ENCODE measurements at regions not wholly inside any gene's neighbourhood (a gene's known extent, or its start where the extent isn't known, plus 50 kb on each side); places are given as distances from the start of the nearest gene placed in this dataset.

DNA sequence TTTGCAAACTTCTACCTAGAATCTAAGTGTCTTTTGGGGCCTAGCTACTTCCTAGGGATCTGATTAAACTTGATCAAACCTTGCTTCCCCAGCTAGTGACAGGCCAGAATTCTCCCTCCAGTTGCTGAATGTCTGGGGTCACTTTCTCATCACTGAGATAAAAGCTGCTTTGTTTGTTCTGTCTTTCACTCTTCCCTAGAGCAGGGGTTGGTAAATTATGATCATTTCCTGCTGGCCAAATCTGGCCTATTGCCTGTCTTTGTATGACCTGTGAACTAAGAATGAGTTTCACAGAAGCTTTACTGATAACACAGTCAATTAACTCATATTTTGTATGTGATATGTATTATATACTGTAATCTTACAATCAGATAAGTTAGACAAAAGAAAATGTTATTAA lies 157.8 kb upstream of the AADAT start:
- TF ChIP-seq CTCF (IDR thresholded peaks at IDR 0.05) = no peak
- TF ChIP-seq POLR2A (IDR thresholded peaks at IDR 0.05) = no peak

All from gastroesophageal sphincter (tissue), 3 donors.